ENCODE measurements at regions not wholly inside any gene's neighbourhood (a gene's known extent, or its start where the extent isn't known, plus 50 kb on each side); places are given as distances from the start of the nearest gene placed in this dataset.

GRCh38 chr7:49718760-49719159, 54.7 kb upstream of the VWC2 start:
- no peak for DNase-seq
- Histone ChIP-seq H3K4me2 (no peak overlapping the region), H3K27me3 (ENCODE audit: insufficient read depth, low read depth) (peaks cover 6% of the 10 kb centered on the region; the same call in 1 of the 2 replicates), H2AFZ (no peak overlapping the region), H3K36me3 (ENCODE audit: low read depth) (no peaks in the 10 kb centered on the region), H3K4me3 (no peak overlapping the region), H3K9me2 (ENCODE audit: insufficient read depth) (no peaks in the 10 kb centered on the region), H3K4me1 (replicated peaks; ENCODE audit: insufficient read depth) (no peaks in the 10 kb centered on the region), H3K9me3 (ENCODE audit: insufficient read depth, low read depth) (no peaks in the 10 kb centered on the region; the same call in 1 of the 2 replicates), H3K27ac (no peak overlapping the region), H3K79me2 (ENCODE audit: low read depth) (no peaks in the 10 kb centered on the region), H4K20me1 (ENCODE audit: insufficient read depth) (no peaks in the 10 kb centered on the region), H3F3A (ENCODE audit: insufficient read depth, low read depth) (no peaks in the 10 kb centered on the region)
- no TSS peak for BruUV-seq (replicated peaks)
- POLR2A ChIA-PET (ENCODE audit: unreplicated experiment), result no interaction called here
- TF ChIP-seq EZH2 (IDR thresholded peaks at IDR 0.05; ENCODE audit: low read depth), result no peak
- TF ChIP-seq CTCF (conservative IDR thresholded peaks at IDR 0.05), result no peak
- intact Hi-C loops (cut with micrococcal nuclease; ENCODE audit: unreplicated experiment), result no loop called here
- CTCF ChIA-PET, result no interaction called here

GRCh38 chr7:49721441-49721840, 52.0 kb upstream of the VWC2 start:
- Histone ChIP-seq H3K9me2 (ENCODE audit: insufficient read depth) (no peaks in the 10 kb centered on the region), H3K4me2 (no peak overlapping the region), H3K27me3 (ENCODE audit: insufficient read depth, low read depth) (no peaks in the 10 kb centered on the region), H3K4me3 (no peak overlapping the region), H3F3A (ENCODE audit: insufficient read depth, low read depth) (no peaks in the 10 kb centered on the region), H3K36me3 (ENCODE audit: low read depth) (no peaks in the 10 kb centered on the region), H2AFZ (no peak overlapping the region), H3K9me3 (ENCODE audit: insufficient read depth, low read depth) (no peaks in the 10 kb centered on the region; the same call in 1 of the 2 replicates), H3K4me1 (replicated peaks; ENCODE audit: insufficient read depth) (no peaks in the 10 kb centered on the region), H3K27ac (no peak overlapping the region), H3K79me2 (ENCODE audit: low read depth) (no peaks in the 10 kb centered on the region), H4K20me1 (ENCODE audit: insufficient read depth) (no peaks in the 10 kb centered on the region)
- ChIA-PET POLR2A (ENCODE audit: unreplicated experiment) (no interaction called here), CTCF (no interaction called here)
- intact Hi-C loops (cut with micrococcal nuclease; ENCODE audit: unreplicated experiment), result no loop called here
- no peak for TF ChIP-seq EZH2 (IDR thresholded peaks at IDR 0.05; ENCODE audit: low read depth)
- no peak for TF ChIP-seq CTCF (conservative IDR thresholded peaks at IDR 0.05)
- BruUV-seq (replicated peaks), result no TSS peak
- no peak for DNase-seq

All from PC-9 (cell line).